GM19452 (cell line): ENCODE measurements at regions not wholly inside any gene's neighbourhood (a gene's known extent, or its start where the extent isn't known, plus 50 kb on each side); places are given as distances from the start of the nearest gene placed in this dataset.

ENCODE experiments used
- ATAC-seq: cut with Tn5 transposase; IDR thresholded peaks from one replicate; pipeline ENCODE4 v1.9.1; 2021; ENCODE audit not compliant: unreplicated experiment

- no peak for ATAC-seq
Observed at GRCh38 chr2:22992441-22992840, 392.5 kb upstream of the KLHL29 start.

- ATAC-seq: no peak
Observed at GRCh38 chr2:22993250-22993649, 391.7 kb upstream of the KLHL29 start.

- no peak for ATAC-seq
Observed at GRCh38 chr2:22995576-22995975, 389.4 kb upstream of the KLHL29 start.

GRCh38 chr2:22996911-22997310, 388.1 kb upstream of the KLHL29 start:
- ATAC-seq: no peak

- no peak for ATAC-seq
Observed at GRCh38 chr2:22998359-22998758, 386.6 kb upstream of the KLHL29 start.

- ATAC-seq: no peak
Observed at GRCh38 chr2:22999951-23000350, 385.0 kb upstream of the KLHL29 start.

- no peak for ATAC-seq
Observed at GRCh38 chr2:23002234-23002633, 382.7 kb upstream of the KLHL29 start.

- no peak for ATAC-seq
Observed at GRCh38 chr2:23005469-23005868, 379.5 kb upstream of the KLHL29 start.

- no peak for ATAC-seq
Observed at GRCh38 chr2:23007631-23008235, 377.2 kb upstream of the KLHL29 start.

- no peak for ATAC-seq
Observed at GRCh38 chr2:23008440-23008839, 376.5 kb upstream of the KLHL29 start.

- ATAC-seq: no peak
Observed at GRCh38 chr2:23008951-23009350, 376.0 kb upstream of the KLHL29 start.

- ATAC-seq: no peak
Observed at GRCh38 chr2:23009545-23010149, 375.3 kb upstream of the KLHL29 start.

GRCh38 chr2:23012499-23012898, 372.5 kb upstream of the KLHL29 start:
- no peak for ATAC-seq

- ATAC-seq: no peak
Observed at GRCh38 chr2:23015651-23016200, 369.3 kb upstream of the KLHL29 start.

- no peak for ATAC-seq
Observed at GRCh38 chr2:23019476-23019875, 365.5 kb upstream of the KLHL29 start.

- no peak for ATAC-seq
Observed at GRCh38 chr2:23020659-23021058, 364.3 kb upstream of the KLHL29 start.

GRCh38 chr2:23021311-23022120, 363.5 kb upstream of the KLHL29 start:
- ATAC-seq: no peak

GRCh38 chr2:23023722-23024121, 361.3 kb upstream of the KLHL29 start:
- ATAC-seq: no peak

- no peak for ATAC-seq
Observed at GRCh38 chr2:23026671-23027070, 358.3 kb upstream of the KLHL29 start.

- ATAC-seq: no peak
Observed at GRCh38 chr2:23027396-23027795, 357.6 kb upstream of the KLHL29 start.

GRCh38 chr2:23028106-23028505, 356.9 kb upstream of the KLHL29 start:
- ATAC-seq: no peak

- no peak for ATAC-seq
Observed at GRCh38 chr2:23029111-23029510, 355.9 kb upstream of the KLHL29 start.
